HEK293T (cell line): ENCODE measurements at regions not wholly inside any gene's neighbourhood (a gene's known extent, or its start where the extent isn't known, plus 50 kb on each side); places are given as distances from the start of the nearest gene placed in this dataset.

Experiments
- CTCF ChIA-PET: fragments of 350-600 bp; formaldehyde crosslinking; extraction: SDS; loops from one replicate; lab custom pipeline; 2021; ENCODE audit warnings: antibody characterized with exemption, inconsistent platforms; lab: Yijun Ruan, JAX
- POLR2A ChIA-PET: fragments of 350-600 bp; formaldehyde crosslinking; extraction: SDS; loops from one replicate; lab custom pipeline; 2020; ENCODE audit warnings: antibody characterized with exemption, inconsistent platforms; lab: Yijun Ruan, JAX
- DNase-seq: peaks from one replicate; pipeline ENCODE4 v3.0.0; 2012; ENCODE audit warnings: mixed read lengths; ENCODE audit errors: extremely low spot score
- ARNT ChIP-seq: fragments of 450-650 bp; IDR thresholded peaks from 2 replicates; pipeline ENCODE4 v1.6.1; 2017; ENCODE audit warnings: mild to moderate bottlenecking
- BHLHE40 ChIP-seq: fragments of 450-650 bp; IDR thresholded peaks from 2 replicates; pipeline ENCODE4 v1.6.1; 2016; ENCODE audit warnings: mild to moderate bottlenecking, moderate library complexity, borderline replicate concordance
- CTBP1 ChIP-seq: fragments of 450-650 bp; IDR thresholded peaks from 2 replicates; pipeline ENCODE4 v1.6.1; 2016; ENCODE audit warnings: borderline replicate concordance
- ELF4 ChIP-seq: fragments of 450-650 bp; IDR thresholded peaks from 2 replicates; pipeline ENCODE4 v1.6.1; 2017; ENCODE audit warnings: antibody characterized with exemption
- FOXA1 ChIP-seq: fragments of 450-650 bp; IDR thresholded peaks from 2 replicates; pipeline ENCODE4 v1.6.1; 2016; ENCODE audit warnings: mild to moderate bottlenecking
- FOXK2 ChIP-seq: fragments of 450-650 bp; IDR thresholded peaks from 2 replicates; pipeline ENCODE4 v1.6.1; 2016; ENCODE audit warnings: mild to moderate bottlenecking
- FOXM1 ChIP-seq: fragments of 450-650 bp; IDR thresholded peaks from 2 replicates; pipeline ENCODE4 v1.6.1; 2017; ENCODE audit warnings: mild to moderate bottlenecking, borderline replicate concordance
- HDGF ChIP-seq: fragments of 450-650 bp; IDR thresholded peaks from 2 replicates; pipeline ENCODE4 v1.6.1; 2017; ENCODE audit warnings: antibody characterized with exemption, borderline replicate concordance
- L3MBTL2 ChIP-seq: fragments of 450-650 bp; conservative IDR thresholded peaks from 2 replicates; pipeline ENCODE4 v1.6.1; 2016; ENCODE audit warnings: mild to moderate bottlenecking
- LEF1 ChIP-seq: fragments of 450-650 bp; IDR thresholded peaks from 2 replicates; pipeline ENCODE4 v1.6.1; 2017; ENCODE audit warnings: mild to moderate bottlenecking, borderline replicate concordance
- NFRKB ChIP-seq: fragments of 450-650 bp; IDR thresholded peaks from 2 replicates; pipeline ENCODE4 v1.6.1; 2016; ENCODE audit warnings: mild to moderate bottlenecking, moderate library complexity
- PKNOX1 ChIP-seq: fragments of 450-650 bp; IDR thresholded peaks from 2 replicates; pipeline ENCODE4 v1.6.1; 2016
- SP1 ChIP-seq: fragments of 450-650 bp; IDR thresholded peaks from 2 replicates; pipeline ENCODE4 v1.6.1; 2017
- SUZ12 ChIP-seq: fragments of 450-650 bp; IDR thresholded peaks from 2 replicates; pipeline ENCODE4 v1.6.1; 2016; ENCODE audit warnings: mild to moderate bottlenecking
- TARDBP ChIP-seq: fragments of 450-650 bp; IDR thresholded peaks from 2 replicates; pipeline ENCODE4 v1.6.1; 2016
- ZNF384 ChIP-seq: fragments of 450-650 bp; IDR thresholded peaks from 2 replicates; pipeline ENCODE4 v1.6.1; 2016

- ChIA-PET POLR2A (no interaction called here), CTCF (no interaction called here)
- DNase-seq: no peak
- TF ChIP-seq SP1 (no peak), FOXA1 (no peak), PKNOX1 (no peak), FOXM1 (no peak), CTBP1 (no peak), BHLHE40 (no peak), FOXK2 (no peak), L3MBTL2 (no peak), HDGF (no peak), NFRKB (no peak), LEF1 (no peak), ARNT (no peak), TARDBP (no peak), ZNF384 (no peak), SUZ12 (no peak)
These were observed 816.8 kb downstream of the MTRR start for GRCh38 chr5:8685704-8686103.

DNA sequence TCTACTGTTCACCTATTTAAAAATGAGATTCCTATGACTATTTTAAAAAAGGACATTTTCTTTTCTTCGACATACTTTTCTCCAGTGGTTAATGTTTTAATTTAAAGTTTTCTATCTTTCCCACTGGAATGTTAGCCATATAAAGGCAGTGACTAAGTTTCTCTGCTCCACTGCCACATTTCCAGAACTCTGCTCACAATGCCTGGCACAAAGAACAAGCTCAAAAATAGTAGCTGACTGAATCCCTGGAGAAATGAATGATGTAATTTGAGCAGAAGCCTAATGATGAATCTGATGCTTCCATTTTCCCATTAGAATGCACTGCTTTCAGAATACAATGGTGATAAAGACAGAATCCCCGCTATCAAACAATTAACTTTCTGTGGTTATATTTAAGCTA lies 817.8 kb downstream of the MTRR start:
- no peak for DNase-seq
- ChIA-PET CTCF (no interaction called here), POLR2A (no interaction called here)
- TF ChIP-seq L3MBTL2 (no peak), HDGF (no peak), TARDBP (no peak), CTBP1 (no peak), ARNT (no peak), SUZ12 (no peak), PKNOX1 (no peak), SP1 (no peak), BHLHE40 (no peak), NFRKB (no peak), FOXA1 (no peak)

- TF ChIP-seq TARDBP: no peak
- no peak for TF ChIP-seq NFRKB
- TF ChIP-seq BHLHE40: no peak
- TF ChIP-seq SP1: no peak
- no peak for TF ChIP-seq FOXK2
- TF ChIP-seq ELF4: no peak
- no peak for TF ChIP-seq CTBP1
- TF ChIP-seq ZNF384: no peak
- no peak for TF ChIP-seq FOXM1
- no peak for TF ChIP-seq FOXA1
- TF ChIP-seq L3MBTL2: no peak
- no peak for TF ChIP-seq SUZ12
- TF ChIP-seq PKNOX1: no peak
- no peak for TF ChIP-seq LEF1
- no peak for TF ChIP-seq HDGF
- no peak for TF ChIP-seq ARNT
- ChIA-PET CTCF (no interaction called here), POLR2A (no interaction called here)
- DNase-seq: no peak
These were observed 820.8 kb downstream of the MTRR start for GRCh38 chr5:8689773-8690172.

- CTCF ChIA-PET: no interaction called here
These were observed 822.3 kb downstream of the MTRR start for GRCh38 chr5:8691221-8691620.

DNA sequence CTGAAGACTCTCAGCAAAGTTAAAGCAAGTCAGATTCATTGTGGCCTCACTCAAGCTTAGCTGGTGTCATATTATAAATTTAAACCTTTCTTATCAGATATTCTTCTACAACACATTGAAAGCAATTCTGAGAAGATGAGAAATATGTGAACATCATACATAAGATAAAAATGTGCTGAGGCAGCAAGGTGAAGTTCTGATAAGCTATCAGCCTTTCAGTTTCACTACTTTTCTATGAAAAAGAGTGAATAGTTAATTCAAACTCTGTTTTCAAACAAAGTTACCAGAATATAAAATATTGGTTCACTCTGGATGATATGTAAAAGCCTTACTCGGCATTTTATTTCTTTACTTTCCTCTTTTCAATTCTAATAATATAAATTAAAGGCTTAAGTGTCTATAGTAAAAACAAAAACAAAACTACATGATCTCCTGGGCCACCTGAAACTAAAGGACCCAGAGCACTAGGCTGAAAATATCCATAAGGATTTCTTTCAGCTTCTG lies 824.4 kb downstream of the MTRR start:
- no peak for TF ChIP-seq HDGF
- TF ChIP-seq LEF1: no peak
- TF ChIP-seq CTBP1: no peak
- no peak for TF ChIP-seq TARDBP
- no peak for TF ChIP-seq FOXA1
- no peak for TF ChIP-seq NFRKB
- TF ChIP-seq ZNF384: no peak
- no peak for TF ChIP-seq SP1
- no peak for TF ChIP-seq PKNOX1
- no peak for TF ChIP-seq BHLHE40
- TF ChIP-seq FOXM1: no peak
- no peak for TF ChIP-seq SUZ12
- no peak for TF ChIP-seq L3MBTL2
- TF ChIP-seq FOXK2: no peak
- ChIA-PET CTCF (no interaction called here), POLR2A (no interaction called here)
- DNase-seq: no peak

More at GRCh38 chr5:8691221-8691620, 822.3 kb downstream of the MTRR start:
- DNase-seq: no peak
- TF ChIP-seq FOXA1: no peak
- no peak for TF ChIP-seq SUZ12
- POLR2A ChIA-PET: no interaction called here

DNA sequence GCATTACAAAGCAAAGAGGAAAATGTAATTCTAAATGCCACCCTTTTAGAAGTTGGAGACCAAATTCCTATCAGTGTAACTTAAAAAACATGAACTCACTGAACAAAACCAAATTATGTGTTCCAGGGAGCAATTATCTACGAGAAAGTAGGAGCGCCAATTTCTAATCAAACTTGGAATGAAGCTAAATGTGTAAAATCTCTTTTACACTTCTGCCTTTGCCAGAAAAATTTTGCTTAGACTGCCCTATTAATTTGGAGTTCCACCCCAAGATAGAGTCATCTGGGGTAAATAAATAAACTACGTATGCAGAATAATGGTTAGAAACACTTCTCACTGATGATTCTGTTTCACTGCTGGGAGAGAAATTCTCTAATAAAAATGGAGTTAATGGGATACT lies 825.6 kb downstream of the MTRR start:
- DNase-seq: no peak
- TF ChIP-seq SUZ12 (no peak), SP1 (no peak), CTBP1 (no peak), HDGF (no peak), FOXM1 (no peak), ELF4 (no peak), ARNT (no peak), LEF1 (no peak), L3MBTL2 (no peak), FOXK2 (no peak), PKNOX1 (no peak), NFRKB (no peak), BHLHE40 (no peak), ZNF384 (no peak)
- CTCF ChIA-PET: no interaction called here
- POLR2A ChIA-PET: no interaction called here
